A172 (cell line): ENCODE measurements at regions not wholly inside any gene's neighbourhood (a gene's known extent, or its start where the extent isn't known, plus 50 kb on each side); places are given as distances from the start of the nearest gene placed in this dataset.
A peak's percentile ranks its signal among the peaks of the same experiment; 100 is the strongest.

ENCODE experiments used
- DNase-seq: peaks from one replicate; pipeline ENCODE4 v3.0.0-alpha.2; 2015; ENCODE audit warnings: low spot score

DNA sequence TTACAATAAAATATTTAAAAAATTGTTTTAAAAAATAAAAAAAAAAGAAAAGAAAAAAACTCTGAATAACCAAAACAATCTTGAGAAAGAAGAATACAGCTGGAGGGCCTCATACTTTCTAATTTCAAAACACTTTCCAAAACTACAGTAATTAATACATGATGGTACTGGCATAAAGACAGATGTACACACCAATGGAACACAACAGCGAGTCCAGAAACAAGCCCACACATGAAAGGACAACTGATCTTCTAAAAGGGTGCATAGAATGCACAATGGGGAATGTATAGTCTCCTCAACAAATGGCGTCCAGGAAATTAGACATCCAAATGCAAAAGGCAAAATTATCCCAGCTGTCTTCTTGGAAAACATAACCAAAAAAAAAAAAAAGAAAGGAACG is 99.6 kb downstream of the LURAP1L start:
- no peak for DNase-seq

DNA sequence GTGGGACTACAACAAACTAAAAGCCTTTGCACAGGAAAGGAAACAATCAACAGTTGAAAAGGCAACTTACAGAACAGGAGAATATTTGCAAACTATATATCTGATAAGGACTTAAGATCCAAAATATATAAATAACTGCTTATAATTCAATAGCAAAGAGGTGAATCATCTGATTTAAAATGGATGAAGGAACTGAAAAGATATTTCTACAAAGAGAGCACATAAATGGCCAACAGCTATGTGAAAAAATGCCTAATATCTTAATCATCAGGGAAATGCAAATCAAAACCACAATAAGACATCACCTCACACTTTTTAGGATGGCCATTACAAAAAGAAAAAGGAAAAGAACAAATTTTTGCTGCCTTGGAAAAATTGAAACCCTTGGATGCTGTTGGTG is 100.4 kb downstream of the LURAP1L start:
- peak; percentile 39 for DNase-seq

DNA sequence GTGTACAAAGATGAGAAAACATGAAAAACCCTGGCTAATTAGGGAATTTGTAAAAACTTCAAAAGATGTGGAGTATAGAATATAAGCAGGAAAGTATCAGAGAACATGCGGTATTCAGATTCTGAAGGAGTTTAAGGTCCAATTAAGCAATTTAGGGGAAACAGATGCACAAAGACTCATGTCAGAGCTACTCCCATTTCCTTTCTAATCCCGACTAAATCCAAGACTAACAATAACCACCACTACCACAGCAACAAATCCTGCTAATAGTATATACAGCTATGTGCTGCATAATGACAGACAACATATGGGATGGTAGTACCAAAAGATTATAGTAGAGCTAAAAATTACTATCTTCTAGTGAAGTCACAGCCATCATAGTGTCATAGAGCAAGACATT is 102.1 kb downstream of the LURAP1L start:
- DNase-seq: no peak

DNA sequence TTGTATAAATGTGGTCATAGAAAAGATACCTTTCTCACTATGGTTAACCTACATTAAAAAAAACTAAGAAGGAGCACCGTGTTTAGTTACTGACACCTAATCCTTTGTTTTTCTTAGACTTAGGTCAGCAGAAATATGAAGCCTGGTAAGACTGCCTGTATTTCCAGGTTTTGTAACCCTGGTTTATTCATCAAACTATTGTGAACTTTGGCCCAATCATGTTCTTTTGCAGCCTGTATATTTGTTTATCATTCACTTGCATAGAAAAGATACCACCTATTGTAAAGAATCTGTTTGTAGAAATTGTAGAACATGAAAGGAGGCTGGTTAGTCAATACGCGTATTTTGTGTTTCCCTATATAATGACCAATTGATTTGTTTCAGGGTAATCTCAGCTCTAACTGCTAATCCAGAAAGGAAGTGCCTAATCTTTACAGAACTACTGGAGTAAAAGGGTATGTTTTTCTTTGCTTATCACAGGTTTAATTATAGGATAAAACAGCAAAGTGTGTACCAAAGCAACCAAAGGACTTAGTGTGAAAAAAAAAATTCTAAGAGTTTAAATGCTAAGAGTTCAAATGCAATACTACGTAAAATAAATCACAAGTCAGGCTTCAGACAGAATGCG is 103.6 kb downstream of the LURAP1L start:
- no peak for DNase-seq

DNA sequence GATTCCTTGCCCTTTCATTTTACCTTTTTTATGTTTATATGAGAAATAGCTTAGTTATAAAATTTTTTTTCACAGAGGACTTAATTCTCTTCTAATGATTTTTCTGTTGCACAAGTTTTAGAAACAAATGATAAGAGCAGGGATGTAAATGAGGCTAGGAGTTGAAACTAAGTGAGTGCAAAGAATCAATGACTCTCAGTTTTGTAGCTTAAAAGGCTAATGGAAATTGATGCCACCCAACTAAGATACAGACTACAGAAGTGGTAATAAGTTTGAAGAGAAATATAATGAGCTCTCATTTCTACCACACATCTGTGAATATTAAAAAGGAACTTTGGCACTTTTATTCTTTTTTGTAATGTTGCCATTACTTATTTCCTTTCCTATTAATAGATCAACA is 105.1 kb downstream of the LURAP1L start:
- DNase-seq: no peak

DNA sequence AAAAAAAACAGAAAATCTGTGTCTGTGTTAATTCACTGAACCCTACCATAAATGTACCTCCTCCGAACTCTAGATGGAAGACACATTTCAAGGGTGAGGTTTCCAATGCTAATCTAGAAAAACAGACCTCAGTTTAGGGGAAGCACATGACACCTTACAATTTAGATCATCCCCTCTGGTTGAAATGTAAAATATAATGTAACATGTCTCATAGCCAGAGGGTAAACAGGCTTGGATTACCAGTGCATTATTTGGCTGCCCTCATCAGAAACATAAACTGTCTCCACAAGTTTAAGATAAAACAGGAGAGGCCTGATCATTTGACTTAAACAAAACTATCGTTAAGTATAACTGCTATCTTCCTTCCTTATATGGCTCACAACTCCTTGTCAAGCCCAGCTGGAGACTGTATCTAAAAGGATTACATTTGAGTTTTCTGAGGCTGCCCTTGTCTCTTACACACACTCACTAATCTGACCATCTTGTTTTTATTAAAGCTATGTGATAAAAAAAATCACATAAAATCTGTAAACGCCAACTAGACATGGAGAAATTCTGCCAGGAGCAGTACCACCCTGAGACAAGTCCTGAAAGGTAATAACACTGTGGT is 105.7 kb downstream of the LURAP1L start:
- no peak for DNase-seq

DNA sequence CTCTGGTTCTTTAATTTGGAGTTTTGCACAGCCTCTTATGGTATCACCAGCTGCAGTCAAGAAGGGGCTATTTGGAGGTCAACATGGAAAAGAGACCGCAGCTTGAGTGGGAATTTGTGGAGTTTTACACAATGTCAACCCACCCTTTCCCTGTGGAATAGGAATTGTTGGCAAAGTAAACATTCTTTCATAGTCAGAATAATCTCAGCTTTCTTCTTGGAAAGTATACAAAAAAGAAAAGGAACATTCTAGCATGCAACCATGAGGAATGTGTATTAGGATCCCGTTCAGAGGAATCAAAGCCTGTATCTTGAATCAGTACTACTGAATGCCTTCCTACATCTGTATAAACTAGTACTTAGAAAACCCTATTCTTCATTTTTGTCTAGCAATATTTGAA is 107.6 kb downstream of the LURAP1L start:
- DNase-seq: no peak

DNA sequence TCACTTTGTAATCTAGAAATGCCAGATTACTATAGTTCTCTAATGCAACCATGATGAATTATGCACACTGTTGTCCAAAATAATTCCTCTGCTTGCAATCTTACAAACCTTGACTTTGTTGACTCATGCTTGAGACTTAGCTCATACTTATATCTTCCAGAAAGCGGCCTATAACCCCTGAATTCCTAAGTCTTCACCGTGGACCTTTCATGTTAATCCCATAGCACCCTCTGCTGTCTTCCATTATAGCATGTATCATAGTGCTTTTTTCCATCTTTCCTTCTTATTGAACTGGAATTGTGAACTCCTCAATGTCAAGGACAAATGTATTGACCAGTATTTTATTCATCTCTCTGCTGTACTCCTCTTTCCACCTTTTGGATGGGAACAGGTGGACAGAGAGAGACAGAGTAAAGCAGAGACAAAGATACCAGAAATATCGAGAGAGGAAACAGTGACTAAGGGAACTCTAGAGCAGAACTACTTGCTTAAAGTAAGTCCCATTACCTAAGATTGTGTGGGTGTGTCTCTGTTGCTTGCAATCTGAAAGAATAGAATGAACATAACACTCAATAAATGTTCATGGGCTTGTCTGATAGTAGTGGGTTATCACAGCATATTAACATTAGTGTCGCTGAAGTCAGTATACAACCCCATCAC is 110.0 kb downstream of the LURAP1L start:
- peak; percentile 61 for DNase-seq

DNA sequence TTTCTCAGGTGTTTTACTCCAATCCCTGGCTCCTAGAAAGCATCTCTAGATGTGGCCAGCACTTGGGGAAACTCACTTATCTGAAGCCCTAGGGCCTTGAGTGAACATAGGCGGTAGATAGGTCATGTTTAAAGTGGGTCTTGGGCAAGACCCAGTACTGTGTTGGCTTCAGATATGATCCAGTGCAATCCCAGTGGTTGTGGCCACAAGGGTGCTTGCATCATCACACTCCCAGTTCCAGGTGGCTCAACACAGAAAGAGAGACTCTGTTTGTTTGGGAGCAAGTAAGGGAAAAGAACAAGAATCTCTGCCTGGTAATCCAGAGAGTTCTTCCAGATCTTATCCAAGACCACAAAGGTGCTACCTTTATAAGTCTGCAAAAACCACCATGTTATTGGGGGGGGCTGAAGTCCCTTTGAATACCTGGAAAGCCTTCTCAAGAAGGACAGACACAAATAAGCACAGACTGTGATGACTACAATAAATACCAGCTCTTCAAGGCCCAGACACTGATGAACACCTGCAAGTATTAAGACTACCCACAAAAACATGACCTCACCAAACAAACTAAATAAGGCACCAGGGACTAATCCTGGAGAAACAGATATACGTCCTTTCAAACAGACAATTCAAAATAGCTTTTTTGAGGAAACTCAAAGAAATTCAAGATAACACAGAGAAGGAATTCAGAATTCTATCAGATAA is 114.7 kb downstream of the LURAP1L start:
- no peak for DNase-seq

DNA sequence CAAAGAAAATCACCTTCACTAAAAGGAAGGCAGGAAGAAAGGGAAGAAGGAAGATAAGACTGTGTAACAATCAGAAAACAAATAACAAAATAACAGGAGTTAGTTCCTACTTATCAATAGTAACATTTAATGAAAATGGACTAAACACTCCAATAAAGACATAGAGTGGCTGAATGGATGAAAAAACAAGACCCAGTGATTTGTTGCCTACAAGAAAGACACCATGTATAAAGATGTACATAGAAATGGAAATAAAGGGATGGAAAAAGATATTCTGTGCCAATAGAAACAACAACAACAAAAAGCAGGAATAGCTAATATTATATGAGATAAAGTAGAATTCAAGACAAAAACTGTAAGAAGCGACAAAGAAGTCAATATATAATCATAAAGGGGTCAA is 116.8 kb downstream of the LURAP1L start:
- DNase-seq: no peak

DNA sequence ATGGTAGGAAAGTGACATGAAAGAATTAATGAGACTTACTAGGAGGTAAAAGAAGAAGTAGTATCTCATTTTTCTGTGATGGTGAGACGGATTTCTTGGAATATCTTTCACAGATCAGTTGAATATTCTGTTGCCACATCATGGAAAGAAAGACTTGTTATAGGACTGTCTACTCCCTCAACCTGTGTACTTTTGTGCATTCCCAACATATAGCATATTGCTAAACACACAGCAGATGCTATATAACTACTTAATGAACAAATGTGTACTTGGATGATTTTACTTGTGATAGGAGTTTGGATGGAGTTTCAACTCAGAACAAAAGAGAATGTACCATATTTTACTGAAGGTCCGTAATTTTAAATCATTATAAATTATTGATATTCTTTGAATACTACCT is 128.5 kb downstream of the LURAP1L start:
- DNase-seq: no peak

DNA sequence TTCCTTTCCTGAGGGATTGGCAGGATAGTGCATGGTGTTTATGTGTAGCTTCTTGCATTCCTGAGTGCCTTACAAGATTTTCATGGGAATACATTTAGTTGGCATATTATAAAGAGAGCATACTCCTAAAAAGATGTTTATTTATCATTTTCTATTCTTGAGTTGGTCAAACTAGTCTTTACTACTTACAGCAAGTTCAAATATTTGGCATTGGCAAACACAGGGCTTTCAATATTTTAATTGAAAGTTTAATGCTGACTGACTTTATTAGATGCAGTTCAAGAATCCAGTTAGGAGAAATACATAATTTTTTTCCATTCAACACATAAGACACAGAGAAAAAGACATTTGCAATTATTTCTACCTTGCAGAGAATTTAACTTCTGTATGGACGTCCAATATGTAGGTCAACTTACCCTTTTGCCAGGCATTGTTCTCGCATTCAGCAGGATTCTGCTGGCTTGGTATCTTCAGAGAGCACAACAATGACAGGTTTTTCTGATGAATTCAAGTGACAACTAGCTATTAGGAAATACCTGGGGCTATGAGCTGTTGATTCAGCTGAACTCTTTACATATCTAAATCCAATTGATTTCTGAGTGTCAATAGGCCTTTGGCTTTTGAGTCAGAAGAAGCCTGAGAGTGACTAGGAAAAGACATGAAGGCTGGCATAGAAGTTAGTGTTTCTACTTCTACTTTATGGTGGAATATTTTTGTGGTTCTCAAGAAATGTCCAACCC is 129.6 kb downstream of the LURAP1L start:
- DNase-seq: no peak

DNA sequence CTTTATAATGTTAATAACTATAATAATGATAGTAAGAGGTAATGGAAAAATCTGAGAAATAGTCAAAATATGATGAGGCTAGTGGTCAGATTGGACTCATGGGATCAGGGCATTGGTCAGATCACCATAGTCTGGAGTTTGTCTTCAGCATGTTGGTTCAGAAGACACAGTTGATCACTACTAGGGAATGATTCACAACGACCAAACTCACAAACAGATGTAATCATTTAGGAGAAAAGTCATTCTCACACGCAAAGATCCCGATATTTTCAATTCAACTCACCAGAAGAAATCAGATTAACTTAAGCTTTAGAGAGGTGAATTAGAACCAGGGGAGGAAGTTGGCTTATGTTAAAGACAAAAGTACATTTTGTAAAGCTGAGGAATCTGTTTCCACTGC is 131.8 kb downstream of the LURAP1L start:
- DNase-seq: no peak

DNA sequence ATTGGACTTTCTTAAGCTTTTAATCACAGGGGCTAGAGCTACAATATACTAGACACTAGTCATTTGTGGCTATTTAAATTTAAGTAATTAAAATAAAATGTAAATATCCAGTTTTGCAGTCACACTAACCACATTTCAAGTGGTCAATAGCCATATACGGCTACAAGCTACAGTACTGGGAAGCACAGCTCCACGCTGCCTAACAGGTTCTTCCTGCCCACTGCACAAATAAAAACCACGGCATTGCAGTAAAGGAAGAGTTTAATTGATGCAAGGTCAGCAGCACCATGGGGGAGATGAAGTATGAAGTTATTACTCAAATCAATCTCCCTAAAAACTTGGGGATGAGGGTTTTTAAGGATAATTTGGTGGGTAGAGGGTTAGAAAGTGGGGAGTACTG is 134.1 kb downstream of the LURAP1L start:
- DNase-seq: no peak

DNA sequence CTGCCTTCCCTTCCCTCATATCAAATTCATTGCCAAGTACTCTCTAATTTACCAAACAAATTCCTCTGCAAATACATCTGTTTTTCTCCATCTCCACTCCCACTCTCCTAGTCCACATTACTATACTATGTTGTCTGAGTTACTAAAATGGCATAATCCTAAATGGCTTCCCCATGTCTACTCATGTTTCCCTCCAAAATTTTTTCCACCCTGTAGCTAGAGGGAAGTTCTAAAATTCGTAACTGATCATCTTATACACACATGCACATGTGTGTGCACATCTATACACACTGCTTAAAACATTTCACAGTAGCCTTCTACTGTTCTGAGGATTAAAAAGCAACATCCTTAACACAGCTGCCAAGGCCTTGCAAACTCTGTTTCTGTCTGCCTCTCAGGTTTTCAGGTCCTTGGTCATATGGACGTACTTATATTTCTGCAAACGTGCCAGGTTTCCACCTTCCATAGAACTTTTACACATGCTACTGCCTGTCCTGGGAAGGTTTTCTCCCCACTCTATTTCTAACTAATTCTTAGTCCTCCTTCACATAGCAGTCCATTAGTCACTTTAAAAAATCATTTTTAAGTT is 140.6 kb downstream of the LURAP1L start:
- DNase-seq: no peak

DNA sequence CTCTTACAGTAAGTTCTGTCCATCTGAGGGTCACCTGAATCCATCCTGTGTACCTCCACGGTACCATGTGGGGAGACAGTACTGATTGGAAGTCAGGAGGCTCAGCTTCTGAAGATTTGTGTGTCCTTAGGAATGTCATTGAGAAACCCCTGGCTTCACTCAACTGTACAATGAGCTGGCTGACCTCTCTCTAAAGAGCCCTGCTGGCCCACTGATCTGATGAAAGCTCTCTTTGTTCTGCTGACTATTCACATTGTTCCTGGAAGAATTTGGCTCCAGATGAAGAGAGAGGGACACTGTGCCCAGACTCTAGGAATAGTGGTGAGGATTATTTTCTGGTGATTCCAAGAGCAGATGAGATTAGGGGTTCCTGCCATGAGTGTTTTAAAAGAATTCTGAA is 141.2 kb downstream of the LURAP1L start:
- no peak for DNase-seq

DNA sequence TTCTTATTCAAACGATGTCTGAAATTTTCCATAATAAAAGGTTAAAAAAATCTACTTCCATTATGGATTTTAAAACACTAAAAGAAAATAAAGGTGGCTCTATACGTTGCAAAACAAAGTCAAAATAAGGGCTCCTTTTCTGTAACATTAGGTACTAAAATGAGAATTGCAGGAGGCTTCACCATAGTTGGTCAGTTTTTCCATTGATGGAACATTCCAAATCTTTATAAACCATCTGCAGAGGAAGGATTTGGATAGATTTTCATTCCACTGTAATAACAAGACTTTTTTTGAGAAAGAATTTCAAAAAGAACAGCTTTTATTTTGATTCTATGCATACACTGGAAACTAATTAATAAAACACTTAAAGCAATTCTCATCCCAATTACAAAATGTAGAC is 145.6 kb downstream of the LURAP1L start:
- DNase-seq: no peak

DNA sequence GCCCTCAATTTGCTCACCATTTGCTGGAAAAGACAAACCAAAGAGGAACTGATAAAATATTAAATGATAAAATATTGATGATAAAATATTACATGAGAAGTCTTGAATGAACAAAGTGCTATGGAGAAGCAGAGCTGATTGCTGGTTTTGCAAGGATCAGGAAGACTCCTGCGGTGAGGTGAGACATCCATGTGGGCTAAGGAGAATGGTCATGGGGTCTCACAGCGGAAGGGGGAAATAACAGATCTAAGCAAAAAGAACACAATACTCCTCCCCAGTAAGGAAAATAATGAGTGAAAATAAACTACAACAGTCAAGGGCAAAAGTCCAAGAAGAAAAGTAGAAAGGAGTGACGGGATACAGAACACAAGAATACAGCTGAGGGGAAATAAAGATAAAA is 146.8 kb downstream of the LURAP1L start:
- DNase-seq: no peak

DNA sequence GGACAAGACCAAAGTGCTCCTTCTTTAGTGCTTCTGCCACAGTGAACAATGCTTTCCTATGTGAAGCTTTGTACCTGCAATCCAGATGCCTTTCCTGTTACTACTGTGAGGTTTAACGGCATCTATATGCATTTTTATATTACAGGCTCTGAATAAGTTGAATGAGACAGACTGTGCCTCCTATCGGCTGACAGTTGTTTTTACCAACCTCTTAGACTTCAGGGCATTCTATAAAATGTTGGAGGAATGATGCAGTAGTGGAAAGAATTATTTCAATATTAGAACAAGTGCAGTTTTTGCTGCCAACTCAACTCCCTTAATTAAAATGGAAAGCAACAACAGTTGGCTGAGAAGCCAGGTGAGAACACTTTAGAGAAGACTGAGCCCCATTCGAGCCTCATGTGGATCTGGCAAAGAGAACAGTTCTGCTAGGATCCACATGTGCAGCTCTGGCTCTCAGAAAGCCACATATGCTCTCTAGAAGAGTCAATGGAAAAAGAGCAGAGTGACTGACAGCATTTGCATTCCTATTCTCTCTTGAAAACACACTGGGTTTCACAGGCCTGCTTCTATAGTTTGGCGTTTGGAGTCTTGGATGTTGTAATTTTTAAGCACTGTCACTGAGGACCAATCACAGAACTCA is 147.5 kb downstream of the LURAP1L start:
- DNase-seq: no peak

DNA sequence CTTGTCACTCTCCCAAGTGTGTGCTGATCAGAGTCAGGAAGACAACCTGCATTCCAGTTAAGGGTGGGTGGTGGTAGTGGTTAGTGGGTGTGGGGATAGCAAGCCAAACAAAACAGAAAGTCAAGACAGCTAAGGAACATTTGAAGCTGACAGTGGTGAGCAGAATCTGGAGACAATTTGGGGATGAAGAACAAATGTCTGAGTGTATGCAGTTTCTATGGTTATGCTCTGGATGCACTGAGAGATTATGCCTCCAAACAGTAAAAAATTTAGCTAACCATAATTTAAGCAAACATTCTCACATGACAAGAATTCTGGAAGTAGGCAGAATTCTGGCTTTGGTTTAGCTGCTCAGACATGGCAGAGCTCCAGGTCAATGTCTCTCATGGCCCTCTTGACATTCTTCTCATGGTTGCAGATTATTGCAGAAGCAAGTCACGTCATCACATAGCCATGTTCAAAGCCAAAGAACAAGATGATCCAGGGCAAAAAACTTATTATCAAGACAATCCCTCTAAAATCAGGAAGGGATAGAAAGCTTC is 148.7 kb downstream of the LURAP1L start:
- DNase-seq: no peak

DNA sequence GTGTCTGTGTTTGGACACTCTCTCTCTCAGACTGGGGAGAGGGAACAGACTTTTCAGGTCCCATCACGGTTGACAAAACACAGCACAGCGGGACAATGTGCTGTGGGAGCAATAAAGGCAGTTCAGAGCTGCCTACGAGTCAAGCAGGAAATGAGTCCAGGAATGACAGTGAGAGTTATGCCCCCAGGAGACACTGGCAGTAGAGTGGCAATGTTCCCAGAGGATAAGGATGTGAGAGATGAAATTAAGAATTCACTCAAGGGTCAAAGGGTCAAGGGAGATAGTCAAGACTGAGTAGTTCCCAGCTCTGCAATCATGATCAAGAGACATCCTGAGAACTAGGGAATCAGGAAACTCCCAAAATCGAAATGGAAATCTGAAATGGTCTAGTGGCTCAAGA is 156.1 kb downstream of the LURAP1L start:
- peak; percentile 59 for DNase-seq
